SK-N-SH (cell line): ENCODE measurements at regions not wholly inside any gene's neighbourhood (a gene's known extent, or its start where the extent isn't known, plus 50 kb on each side); places are given as distances from the start of the nearest gene placed in this dataset.
A peak's percentile ranks its signal among the peaks of the same experiment; 100 is the strongest.

Experiments used
- CTCF ChIA-PET: fragments of 300-600, 350-600 bp; formaldehyde crosslinking; extraction: SDS; loops from one replicate; lab custom pipeline; 2021; lab: Yijun Ruan, JAX
- POLR2A ChIA-PET: fragments of 350-600 bp; sonication (Branson Sonifier 250); formaldehyde crosslinking; extraction: SDS; loops from one replicate; lab custom pipeline; 2020; ENCODE audit warnings: antibody characterized with exemption, inconsistent platforms; lab: Yijun Ruan, JAX
- DNase-seq: peaks from one replicate; pipeline ENCODE4 v3.0.0; 2012
- H2AFZ ChIP-seq: fragments of 200-600 bp; sonication (generic); 2 replicates; pipeline ENCODE4 v1.8.1; 2016; ENCODE audit warnings: antibody characterized with exemption, mild to moderate bottlenecking, low read depth
- H3F3A ChIP-seq: fragments of 200-600 bp; sonication (generic); replicated peaks from 2 replicates; pipeline ENCODE3; 2016; ENCODE audit warnings: antibody characterized with exemption, mild to moderate bottlenecking; ENCODE audit not compliant: insufficient read depth
- H3K27ac ChIP-seq, 2 experiments: fragments of 200-500 bp in 1 of 2; fragments of 200-600 bp in 1 of 2; sonication (Bioruptor generic) in 1 of 2; sonication (generic), shearing (Covaris generic) in 1 of 2; 2 replicates each; pipeline versions ENCODE4 v1.5.1 to v1.6.1; 2014 to 2016; ENCODE audit warnings: low read depth in 2 of 2, inconsistent platforms in 1 of 2, low read length in 1 of 2, mild to moderate bottlenecking in 1 of 2, mixed read lengths in 1 of 2
- H3K27me3 ChIP-seq: fragments of 200-600 bp; sonication (generic), shearing (Covaris generic); 2 replicates; pipeline ENCODE4 v1.6.1; 2016; ENCODE audit warnings: mixed run types; ENCODE audit not compliant: insufficient read depth
- H3K36me3 ChIP-seq, 2 experiments: fragments of 200-500 bp in 1 of 2; fragments of 200-600 bp in 1 of 2; sonication (Bioruptor generic) in 1 of 2; sonication (generic) in 1 of 2; replicated peaks in 1 of 2; 2 replicates each; pipeline versions ENCODE3 to v1.5.1; 2014 to 2016; ENCODE audit warnings: low read length in 1 of 2, mild to moderate bottlenecking in 1 of 2; ENCODE audit not compliant: insufficient read depth in 2 of 2, control insufficient read depth in 1 of 2
- H3K4me1 ChIP-seq, 2 experiments: fragments of 200-500 bp in 1 of 2; fragments of 200-600 bp in 1 of 2; sonication (Bioruptor generic) in 1 of 2; sonication (generic), shearing (Covaris generic) in 1 of 2; 2 replicates each; pipeline versions ENCODE4 v1.5.1 to v1.6.1; 2014 to 2016; ENCODE audit warnings: low read depth in 1 of 2, low read length in 1 of 2, mixed run types in 1 of 2; ENCODE audit not compliant: insufficient read depth in 2 of 2, control insufficient read depth in 1 of 2
- H3K4me2 ChIP-seq: fragments of 200-600 bp; sonication (generic), shearing (Covaris generic); 2 replicates; pipeline ENCODE4 v1.6.1; 2017; ENCODE audit warnings: mixed run types
- H3K4me3 ChIP-seq, 2 experiments: fragments of 200-500 bp in 1 of 2; fragments of 200-600 bp in 1 of 2; sonication (Bioruptor generic) in 1 of 2; sonication (generic), shearing (Covaris generic) in 1 of 2; 2 replicates each; pipeline versions ENCODE4 v1.5.1 to v1.8.1; 2014 to 2016; ENCODE audit warnings: low read depth in 2 of 2, inconsistent platforms in 1 of 2, low read length in 1 of 2, mild to moderate bottlenecking in 1 of 2, mixed read lengths in 1 of 2, moderate library complexity in 1 of 2
- H3K79me2 ChIP-seq: fragments of 200-600 bp; sonication (generic); 2 replicates; pipeline ENCODE4 v1.8.1; 2017; ENCODE audit warnings: mild to moderate bottlenecking; ENCODE audit not compliant: insufficient read depth
- H3K9ac ChIP-seq: fragments of 200-600 bp; sonication (generic); 2 replicates; pipeline ENCODE4 v1.6.1; 2017; ENCODE audit warnings: mixed run types
- H3K9me2 ChIP-seq: fragments of 200-600 bp; sonication (generic); 2 replicates; pipeline ENCODE4 v1.6.1; 2017; ENCODE audit warnings: mixed run types
- H3K9me3 ChIP-seq: fragments of 200-600 bp; sonication (generic); 2 replicates; pipeline ENCODE4 v1.6.1; 2017; ENCODE audit warnings: mixed run types, mild to moderate bottlenecking, moderate library complexity
- H4K20me1 ChIP-seq: fragments of 200-600 bp; sonication (generic); 2 replicates; pipeline ENCODE4 v1.6.1; 2017; ENCODE audit warnings: mild to moderate bottlenecking, mixed run types; ENCODE audit not compliant: insufficient read depth
- ELF1 ChIP-seq: IDR thresholded peaks from 2 replicates; pipeline ENCODE4 v1.4.0; 2012
- EP300 ChIP-seq, 2 experiments: IDR thresholded peaks; 2 replicates each; pipeline versions ENCODE4 v1.4.0 to v1.6.1; 2012; ENCODE audit warnings: borderline replicate concordance in 1 of 2, low read depth in 1 of 2, low read length in 1 of 2
- EZH2phosphoT487 ChIP-seq: fragments of 200-600 bp; sonication (generic); IDR thresholded peaks from 2 replicates; pipeline ENCODE4 v1.6.1; 2017; ENCODE audit warnings: low read depth, mixed run types, mild to moderate bottlenecking, antibody characterized with exemption, moderate library complexity, borderline replicate concordance
- FOSL2 ChIP-seq: IDR thresholded peaks from 2 replicates; pipeline ENCODE4 v1.4.0; 2012; ENCODE audit warnings: low read depth, mild to moderate bottlenecking, moderate library complexity, borderline replicate concordance
- GATA2 ChIP-seq: sonication (generic); formaldehyde crosslinking; IDR thresholded peaks from 2 replicates; pipeline ENCODE4 v1.5.0; 2020; ENCODE audit warnings: mild to moderate bottlenecking, missing genetic modification reagents
- IRF3 ChIP-seq: fragments of 150-350 bp; IDR thresholded peaks from 2 replicates; pipeline ENCODE4 v1.6.1; 2016; ENCODE audit warnings: mild to moderate bottlenecking, low read depth, low read length
- JUND ChIP-seq: IDR thresholded peaks from 2 replicates; pipeline ENCODE4 v1.4.0; 2012
- MAX ChIP-seq: IDR thresholded peaks from 2 replicates; pipeline ENCODE4 v1.4.0; 2012; ENCODE audit warnings: low read depth
- MXI1 ChIP-seq: IDR thresholded peaks from 2 replicates; pipeline ENCODE4 v1.6.1; 2012; ENCODE audit warnings: mild to moderate bottlenecking, low read depth, low read length, improper control_type of control experiment
- POLR2AphosphoS5 ChIP-seq: IDR thresholded peaks from 2 replicates; pipeline ENCODE4 v1.6.1; 2012; ENCODE audit warnings: low read depth, low read length
- RCOR1 ChIP-seq: fragments of 150-350 bp; IDR thresholded peaks from 2 replicates; pipeline ENCODE4 v1.6.1; 2017; ENCODE audit warnings: antibody characterized with exemption, low read length
- RFX5 ChIP-seq: IDR thresholded peaks from 2 replicates; pipeline ENCODE4 v1.6.1; 2012; ENCODE audit warnings: mild to moderate bottlenecking, improper control_type of control experiment, low read length
- TAF1 ChIP-seq: IDR thresholded peaks from 2 replicates; pipeline ENCODE4 v1.6.1; 2012; ENCODE audit warnings: low read depth, mild to moderate bottlenecking, low read length, moderate library complexity, borderline replicate concordance
- TCF12 ChIP-seq: IDR thresholded peaks from 2 replicates; pipeline ENCODE4 v1.4.0; 2012
- WGBS: methylation state at CpG from one replicate; pipeline ENCODE4 v1.1.6; 2017; ENCODE audit warnings: low lambda C conversion rate; 5-methylcytosine and 5-hydroxymethylcytosine counted together
- TF ChIP-seq, protein P1 (sequence below): fragments of 200-600 bp; sonication (generic); IDR thresholded peaks from 2 replicates; pipeline ENCODE4 v1.6.1; 2017; ENCODE audit warnings: antibody characterized with exemption, mild to moderate bottlenecking, moderate library complexity
- TF ChIP-seq, protein P2 (sequence below): IDR thresholded peaks from 2 replicates; pipeline ENCODE4 v1.6.1; 2012; ENCODE audit warnings: mild to moderate bottlenecking, low read depth, low read length, moderate library complexity
- TF ChIP-seq, protein P3 (sequence below): IDR thresholded peaks from 2 replicates; pipeline ENCODE4 v1.4.0; 2012; ENCODE audit warnings: low read depth, borderline replicate concordance
- TF ChIP-seq, protein P4 (sequence below): fragments of 150-350 bp; IDR thresholded peaks from 2 replicates; pipeline ENCODE4 v1.6.1; 2017; ENCODE audit warnings: antibody characterized with exemption, low read length, low read depth, borderline replicate concordance

GRCh38 chr2:122636097-122636496, 880.6 kb downstream of the TSN start:
- H2AFZ ChIP-seq: no peak overlapping the region
- no peaks in the 10 kb centered on the region for H4K20me1 ChIP-seq
- no peak for DNase-seq
- no peak overlapping the region for H3K4me3 ChIP-seq
- no peaks in the 10 kb centered on the region for H3K9me3 ChIP-seq
- ChIA-PET POLR2A (no interaction called here), CTCF (no interaction called here)
- no peaks in the 10 kb centered on the region for H3K27me3 ChIP-seq
- H3K36me3 ChIP-seq: no peaks in the 10 kb centered on the region
- H3K27ac ChIP-seq: peak overlapping the region in 1 of 2 experiments; percentile 41; a peak in 1 of 4 replicates
- H3K79me2 ChIP-seq: no peaks in the 10 kb centered on the region
- no peaks in the 10 kb centered on the region for H3F3A ChIP-seq
- TF ChIP-seq, protein P1, sequence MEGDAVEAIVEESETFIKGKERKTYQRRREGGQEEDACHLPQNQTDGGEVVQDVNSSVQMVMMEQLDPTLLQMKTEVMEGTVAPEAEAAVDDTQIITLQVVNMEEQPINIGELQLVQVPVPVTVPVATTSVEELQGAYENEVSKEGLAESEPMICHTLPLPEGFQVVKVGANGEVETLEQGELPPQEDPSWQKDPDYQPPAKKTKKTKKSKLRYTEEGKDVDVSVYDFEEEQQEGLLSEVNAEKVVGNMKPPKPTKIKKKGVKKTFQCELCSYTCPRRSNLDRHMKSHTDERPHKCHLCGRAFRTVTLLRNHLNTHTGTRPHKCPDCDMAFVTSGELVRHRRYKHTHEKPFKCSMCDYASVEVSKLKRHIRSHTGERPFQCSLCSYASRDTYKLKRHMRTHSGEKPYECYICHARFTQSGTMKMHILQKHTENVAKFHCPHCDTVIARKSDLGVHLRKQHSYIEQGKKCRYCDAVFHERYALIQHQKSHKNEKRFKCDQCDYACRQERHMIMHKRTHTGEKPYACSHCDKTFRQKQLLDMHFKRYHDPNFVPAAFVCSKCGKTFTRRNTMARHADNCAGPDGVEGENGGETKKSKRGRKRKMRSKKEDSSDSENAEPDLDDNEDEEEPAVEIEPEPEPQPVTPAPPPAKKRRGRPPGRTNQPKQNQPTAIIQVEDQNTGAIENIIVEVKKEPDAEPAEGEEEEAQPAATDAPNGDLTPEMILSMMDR: no peak
- no peak for TF ChIP-seq EZH2phosphoT487
- TF ChIP-seq, protein P2, sequence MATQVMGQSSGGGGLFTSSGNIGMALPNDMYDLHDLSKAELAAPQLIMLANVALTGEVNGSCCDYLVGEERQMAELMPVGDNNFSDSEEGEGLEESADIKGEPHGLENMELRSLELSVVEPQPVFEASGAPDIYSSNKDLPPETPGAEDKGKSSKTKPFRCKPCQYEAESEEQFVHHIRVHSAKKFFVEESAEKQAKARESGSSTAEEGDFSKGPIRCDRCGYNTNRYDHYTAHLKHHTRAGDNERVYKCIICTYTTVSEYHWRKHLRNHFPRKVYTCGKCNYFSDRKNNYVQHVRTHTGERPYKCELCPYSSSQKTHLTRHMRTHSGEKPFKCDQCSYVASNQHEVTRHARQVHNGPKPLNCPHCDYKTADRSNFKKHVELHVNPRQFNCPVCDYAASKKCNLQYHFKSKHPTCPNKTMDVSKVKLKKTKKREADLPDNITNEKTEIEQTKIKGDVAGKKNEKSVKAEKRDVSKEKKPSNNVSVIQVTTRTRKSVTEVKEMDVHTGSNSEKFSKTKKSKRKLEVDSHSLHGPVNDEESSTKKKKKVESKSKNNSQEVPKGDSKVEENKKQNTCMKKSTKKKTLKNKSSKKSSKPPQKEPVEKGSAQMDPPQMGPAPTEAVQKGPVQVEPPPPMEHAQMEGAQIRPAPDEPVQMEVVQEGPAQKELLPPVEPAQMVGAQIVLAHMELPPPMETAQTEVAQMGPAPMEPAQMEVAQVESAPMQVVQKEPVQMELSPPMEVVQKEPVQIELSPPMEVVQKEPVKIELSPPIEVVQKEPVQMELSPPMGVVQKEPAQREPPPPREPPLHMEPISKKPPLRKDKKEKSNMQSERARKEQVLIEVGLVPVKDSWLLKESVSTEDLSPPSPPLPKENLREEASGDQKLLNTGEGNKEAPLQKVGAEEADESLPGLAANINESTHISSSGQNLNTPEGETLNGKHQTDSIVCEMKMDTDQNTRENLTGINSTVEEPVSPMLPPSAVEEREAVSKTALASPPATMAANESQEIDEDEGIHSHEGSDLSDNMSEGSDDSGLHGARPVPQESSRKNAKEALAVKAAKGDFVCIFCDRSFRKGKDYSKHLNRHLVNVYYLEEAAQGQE: no peak
- TF ChIP-seq JUND: no peak
- TF ChIP-seq MAX: no peak
- TF ChIP-seq RCOR1: no peak
- TF ChIP-seq, protein P3, sequence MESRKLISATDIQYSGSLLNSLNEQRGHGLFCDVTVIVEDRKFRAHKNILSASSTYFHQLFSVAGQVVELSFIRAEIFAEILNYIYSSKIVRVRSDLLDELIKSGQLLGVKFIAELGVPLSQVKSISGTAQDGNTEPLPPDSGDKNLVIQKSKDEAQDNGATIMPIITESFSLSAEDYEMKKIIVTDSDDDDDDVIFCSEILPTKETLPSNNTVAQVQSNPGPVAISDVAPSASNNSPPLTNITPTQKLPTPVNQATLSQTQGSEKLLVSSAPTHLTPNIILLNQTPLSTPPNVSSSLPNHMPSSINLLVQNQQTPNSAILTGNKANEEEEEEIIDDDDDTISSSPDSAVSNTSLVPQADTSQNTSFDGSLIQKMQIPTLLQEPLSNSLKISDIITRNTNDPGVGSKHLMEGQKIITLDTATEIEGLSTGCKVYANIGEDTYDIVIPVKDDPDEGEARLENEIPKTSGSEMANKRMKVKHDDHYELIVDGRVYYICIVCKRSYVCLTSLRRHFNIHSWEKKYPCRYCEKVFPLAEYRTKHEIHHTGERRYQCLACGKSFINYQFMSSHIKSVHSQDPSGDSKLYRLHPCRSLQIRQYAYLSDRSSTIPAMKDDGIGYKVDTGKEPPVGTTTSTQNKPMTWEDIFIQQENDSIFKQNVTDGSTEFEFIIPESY: no peak
- no peak for TF ChIP-seq GATA2 (CRISPR knock-in tag)
- no peak overlapping the region for H3K4me2 ChIP-seq
- no peaks in the 10 kb centered on the region for H3K9me2 ChIP-seq
- H3K4me1 ChIP-seq: 0 out of 4 replicates have a peak, but pooled peaks cover 0 to 4% of the 10 kb centered on the region in 2 experiments
- no peak overlapping the region for H3K9ac ChIP-seq

DNA sequence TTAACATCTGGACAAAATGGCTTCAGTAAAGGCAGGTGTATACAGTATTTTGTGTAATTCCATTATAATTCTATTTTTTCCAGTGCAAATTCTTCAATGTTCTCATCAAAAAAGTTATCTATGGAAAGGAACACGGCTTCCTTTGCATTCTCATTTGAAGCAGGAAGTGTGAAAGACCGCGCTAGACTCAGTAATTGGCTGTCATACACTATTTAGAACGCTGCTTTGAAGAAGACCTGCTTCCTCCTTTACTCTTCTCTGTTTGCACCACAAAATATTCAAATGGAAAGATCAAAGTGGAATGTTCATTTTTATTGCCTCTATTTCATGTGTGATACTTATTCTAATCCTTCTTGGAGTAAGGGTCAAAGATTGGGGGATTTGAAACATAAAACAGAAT, 883.7 kb downstream of the TSN start:
- H3K9me3 ChIP-seq: no peaks in the 10 kb centered on the region
- no peaks in the 10 kb centered on the region for H4K20me1 ChIP-seq
- no peak overlapping the region for H3K4me3 ChIP-seq
- ChIA-PET POLR2A (no interaction called here), CTCF (interaction anchor here (0.9 to 1.7 kb wide), 3 partner anchors 11 to 23 kb away, joined by 3 to 4 read pairs (median 3); no protein-coding TSS in a partner anchor)
- H3F3A ChIP-seq: no peaks in the 10 kb centered on the region
- TF ChIP-seq, protein P4, sequence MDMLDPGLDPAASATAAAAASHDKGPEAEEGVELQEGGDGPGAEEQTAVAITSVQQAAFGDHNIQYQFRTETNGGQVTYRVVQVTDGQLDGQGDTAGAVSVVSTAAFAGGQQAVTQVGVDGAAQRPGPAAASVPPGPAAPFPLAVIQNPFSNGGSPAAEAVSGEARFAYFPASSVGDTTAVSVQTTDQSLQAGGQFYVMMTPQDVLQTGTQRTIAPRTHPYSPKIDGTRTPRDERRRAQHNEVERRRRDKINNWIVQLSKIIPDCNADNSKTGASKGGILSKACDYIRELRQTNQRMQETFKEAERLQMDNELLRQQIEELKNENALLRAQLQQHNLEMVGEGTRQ: no peak
- no peak for TF ChIP-seq ELF1
- no peak for TF ChIP-seq TCF12
- TF ChIP-seq IRF3: no peak
- no peak for TF ChIP-seq EP300 (IDR thresholded peaks at IDR 0.05; ENCODE audit: borderline replicate concordance in 1 of 2, low read depth in 1 of 2, low read length in 1 of 2)
- TF ChIP-seq TAF1: no peak
- TF ChIP-seq MXI1: no peak
- no peak for TF ChIP-seq GATA2 (CRISPR knock-in tag)
- TF ChIP-seq RFX5: no peak
- TF ChIP-seq POLR2AphosphoS5: no peak
- no peak for TF ChIP-seq FOSL2
- no peaks in the 10 kb centered on the region for H3K36me3 ChIP-seq
- no peaks in the 10 kb centered on the region for H3K79me2 ChIP-seq
- WGBS: 60% methylated on average over 4 of the region's 4 CpGs
- H3K4me1 ChIP-seq: peaks cover 2 to 4% of the 10 kb centered on the region in 2 experiments; a peak in 1 of 4 replicates
- no peak overlapping the region for H2AFZ ChIP-seq
- H3K27me3 ChIP-seq: no peaks in the 10 kb centered on the region
- no peak overlapping the region for H3K27ac ChIP-seq
- H3K9ac ChIP-seq: no peak overlapping the region
- H3K9me2 ChIP-seq: no peaks in the 10 kb centered on the region
- H3K4me2 ChIP-seq: no peak overlapping the region
- no peak for DNase-seq
